ENCODE measurements at regions not wholly inside any gene's neighbourhood (a gene's known extent, or its start where the extent isn't known, plus 50 kb on each side); places are given as distances from the start of the nearest gene placed in this dataset.

- no peak for TF ChIP-seq GATA2 (IDR thresholded peaks at IDR 0.05; ENCODE audit: low read depth, low read length)
- TF ChIP-seq GATA3 (IDR thresholded peaks at IDR 0.05; ENCODE audit: low read depth, low read length) = no peak
These were observed 1080.9 kb downstream of the SLITRK5 start for GRCh38 chr13:88752041-88752440.

DNA sequence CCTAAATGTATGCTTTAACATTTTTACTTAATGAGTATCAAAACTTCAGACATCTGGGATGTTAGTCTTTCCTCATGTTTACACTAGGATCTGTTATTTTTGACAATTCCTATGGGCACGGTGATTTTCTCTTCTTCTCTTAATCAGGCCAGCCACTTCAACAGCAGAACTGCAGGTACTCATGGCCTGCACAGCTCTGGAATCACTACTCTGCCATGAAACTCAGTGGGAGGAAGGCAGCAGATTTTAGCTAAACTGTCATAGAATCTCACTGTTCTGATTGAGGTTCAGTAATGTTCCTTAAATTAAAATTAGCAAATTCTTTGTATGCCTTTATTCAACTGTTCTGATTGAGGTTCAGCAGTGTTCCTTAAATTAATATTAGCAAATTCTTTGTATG, 1083.0 kb downstream of the SLITRK5 start:
- TF ChIP-seq GATA2 (IDR thresholded peaks at IDR 0.05; ENCODE audit: low read depth, low read length) (no peak), GATA3 (IDR thresholded peaks at IDR 0.05; ENCODE audit: low read depth, low read length) (no peak)

GRCh38 chr13:88761145-88761544, 1090.0 kb downstream of the SLITRK5 start:
- TF ChIP-seq GATA3 (IDR thresholded peaks at IDR 0.05; ENCODE audit: low read depth, low read length) (no peak), GATA2 (IDR thresholded peaks at IDR 0.05; ENCODE audit: low read depth, low read length) (no peak)

DNA sequence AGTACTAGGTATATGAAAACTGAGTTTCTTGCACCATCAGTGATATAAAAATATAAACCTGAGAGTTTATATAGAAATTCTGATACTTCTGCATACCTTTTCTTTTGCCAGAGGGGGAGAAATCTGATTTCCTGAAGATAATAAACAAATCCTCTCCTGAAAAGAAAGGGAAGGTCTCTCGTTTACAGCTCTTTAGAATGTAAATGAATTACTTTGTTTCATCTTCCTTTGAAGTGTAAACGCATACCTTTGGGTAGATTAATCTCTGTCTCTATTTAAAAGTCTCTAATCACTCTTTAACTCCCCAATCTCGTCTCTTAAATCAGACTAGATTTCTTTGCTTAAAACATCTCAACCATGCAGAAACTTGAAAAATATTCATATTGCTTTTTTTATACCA, 1092.9 kb downstream of the SLITRK5 start:
- TF ChIP-seq GATA2 (IDR thresholded peaks at IDR 0.05; ENCODE audit: low read depth, low read length) (no peak), GATA3 (IDR thresholded peaks at IDR 0.05; ENCODE audit: low read depth, low read length) (no peak)

DNA sequence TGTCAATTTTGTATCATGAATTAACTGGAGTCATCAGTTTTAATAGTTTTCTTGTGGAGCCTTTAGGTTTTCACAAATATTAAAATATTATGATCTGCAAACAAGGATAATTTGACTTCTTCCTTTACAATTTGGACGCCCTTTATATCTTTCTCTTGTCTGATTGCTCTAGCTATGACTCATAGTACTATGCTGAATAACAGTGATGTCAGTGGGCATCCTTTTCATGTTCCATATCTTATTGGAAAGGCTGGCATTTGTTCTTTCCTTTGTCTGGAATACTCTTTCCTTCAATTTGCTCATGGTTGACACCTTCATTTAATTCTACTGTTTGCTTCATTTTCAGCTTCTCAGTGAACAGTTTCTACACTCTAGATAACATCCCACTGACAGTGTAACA, 1129.3 kb downstream of the SLITRK5 start:
- TF ChIP-seq GATA2 (IDR thresholded peaks at IDR 0.05; ENCODE audit: low read depth, low read length) (no peak), GATA3 (IDR thresholded peaks at IDR 0.05; ENCODE audit: low read depth, low read length) (no peak)

GRCh38 chr13:88801361-88801760, 1130.2 kb downstream of the SLITRK5 start:
- TF ChIP-seq GATA3 (IDR thresholded peaks at IDR 0.05; ENCODE audit: low read depth, low read length) = no peak
- TF ChIP-seq GATA2 (IDR thresholded peaks at IDR 0.05; ENCODE audit: low read depth, low read length) = no peak

GRCh38 chr13:88802886-88803285, 1131.7 kb downstream of the SLITRK5 start:
- TF ChIP-seq GATA2 (IDR thresholded peaks at IDR 0.05; ENCODE audit: low read depth, low read length) = no peak
- no peak for TF ChIP-seq GATA3 (IDR thresholded peaks at IDR 0.05; ENCODE audit: low read depth, low read length)

DNA sequence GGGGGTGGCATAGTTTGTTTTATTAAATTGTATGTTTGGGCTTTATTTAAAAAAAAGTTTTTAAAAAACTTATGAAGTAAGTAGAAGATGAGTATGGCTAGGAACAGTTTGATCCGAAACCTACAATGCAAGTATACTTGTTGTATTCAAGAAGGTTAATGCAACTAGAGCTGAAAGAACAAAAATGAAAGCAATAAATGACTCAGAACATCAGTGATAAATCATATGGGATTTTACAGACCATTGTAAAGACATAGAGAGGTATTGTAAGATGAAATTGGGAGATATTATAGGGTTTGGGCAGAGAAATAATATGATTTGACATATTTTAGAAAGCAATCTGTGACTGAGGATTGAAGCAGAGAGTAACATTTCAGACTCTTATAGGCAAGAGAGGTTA, 1135.3 kb downstream of the SLITRK5 start:
- TF ChIP-seq GATA3 (IDR thresholded peaks at IDR 0.05; ENCODE audit: low read depth, low read length) (no peak), GATA2 (IDR thresholded peaks at IDR 0.05; ENCODE audit: low read depth, low read length) (no peak)

GRCh38 chr13:88817560-88817959, 1146.4 kb downstream of the SLITRK5 start:
- TF ChIP-seq GATA3 (IDR thresholded peaks at IDR 0.05; ENCODE audit: low read depth, low read length) (no peak), GATA2 (IDR thresholded peaks at IDR 0.05; ENCODE audit: low read depth, low read length) (no peak)

DNA sequence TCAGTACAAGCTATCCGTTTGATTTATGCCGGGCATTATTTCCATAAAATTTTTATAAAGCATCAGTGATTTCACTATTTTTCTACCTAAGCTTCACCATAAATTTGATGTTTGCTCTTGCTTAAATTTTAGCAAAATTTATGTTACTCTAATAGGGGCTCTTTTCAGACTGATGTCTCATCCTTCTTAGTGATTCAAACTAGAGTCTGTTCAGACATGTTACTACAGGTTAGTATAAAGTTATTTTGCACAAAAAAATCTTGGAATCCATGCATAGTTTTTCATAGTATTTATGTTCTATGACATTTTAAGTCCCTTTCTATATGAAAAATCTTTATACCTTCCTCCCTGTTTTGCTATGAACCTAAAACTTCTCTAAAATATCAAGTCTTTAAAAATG, 1151.9 kb downstream of the SLITRK5 start:
- TF ChIP-seq GATA2 (IDR thresholded peaks at IDR 0.05; ENCODE audit: low read depth, low read length) (no peak), GATA3 (IDR thresholded peaks at IDR 0.05; ENCODE audit: low read depth, low read length) (no peak)

- TF ChIP-seq GATA3 (IDR thresholded peaks at IDR 0.05; ENCODE audit: low read depth, low read length) = no peak
- no peak for TF ChIP-seq GATA2 (IDR thresholded peaks at IDR 0.05; ENCODE audit: low read depth, low read length)
These were observed 1153.0 kb downstream of the SLITRK5 start for GRCh38 chr13:88824218-88824617.

- TF ChIP-seq GATA2 (IDR thresholded peaks at IDR 0.05; ENCODE audit: low read depth, low read length) (no peak), GATA3 (IDR thresholded peaks at IDR 0.05; ENCODE audit: low read depth, low read length) (no peak)
These were observed 1168.9 kb downstream of the SLITRK5 start for GRCh38 chr13:88840085-88840484.

DNA sequence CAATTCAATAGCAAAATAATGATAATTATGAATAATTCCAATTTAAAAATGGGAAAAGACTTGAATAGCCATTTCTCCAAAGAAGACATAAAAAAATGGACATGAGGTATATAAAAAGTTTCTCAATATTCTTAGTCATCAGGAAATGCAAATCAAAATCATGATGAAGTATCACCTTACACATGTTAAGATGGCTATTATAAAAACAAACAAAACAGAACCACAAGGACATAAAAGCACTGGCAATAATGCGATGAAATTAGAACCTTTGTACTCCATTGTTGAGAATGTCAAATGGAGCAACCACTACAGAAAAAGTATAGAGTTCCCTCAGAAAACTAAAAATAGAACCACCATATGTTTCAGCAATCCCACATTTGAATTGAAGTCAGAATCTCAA, 1186.1 kb downstream of the SLITRK5 start:
- no peak for TF ChIP-seq GATA2 (IDR thresholded peaks at IDR 0.05; ENCODE audit: low read depth, low read length)
- no peak for TF ChIP-seq GATA3 (IDR thresholded peaks at IDR 0.05; ENCODE audit: low read depth, low read length)

DNA sequence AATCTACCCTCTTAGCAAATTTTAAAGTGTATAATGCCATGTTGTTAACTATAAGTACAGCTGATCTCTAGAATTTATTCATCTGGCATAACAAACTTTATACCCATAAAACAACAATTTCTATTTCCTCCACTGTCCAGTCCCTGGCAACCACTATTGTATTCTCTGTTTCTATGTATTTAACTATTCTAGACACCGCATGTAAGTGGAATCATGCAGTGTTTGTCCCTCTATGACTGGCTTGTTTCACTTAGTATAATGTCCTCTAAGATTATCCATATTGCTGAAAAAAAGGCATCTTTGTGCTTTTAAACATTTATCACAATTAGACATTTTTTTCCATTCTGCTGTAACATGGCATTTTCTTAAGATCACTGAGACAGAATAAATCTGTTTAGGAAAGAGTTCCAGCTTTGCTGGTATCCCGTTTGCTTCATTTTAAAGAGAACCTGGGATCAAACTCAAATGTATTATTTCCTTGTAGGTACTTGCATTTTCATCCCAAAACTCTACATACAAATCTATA, 1191.0 kb downstream of the SLITRK5 start:
- TF ChIP-seq GATA3 (IDR thresholded peaks at IDR 0.05; ENCODE audit: low read depth, low read length) (no peak), GATA2 (IDR thresholded peaks at IDR 0.05; ENCODE audit: low read depth, low read length) (no peak)

- TF ChIP-seq GATA2 (IDR thresholded peaks at IDR 0.05; ENCODE audit: low read depth, low read length) = no peak
- TF ChIP-seq GATA3 (IDR thresholded peaks at IDR 0.05; ENCODE audit: low read depth, low read length) = no peak
These were observed 1191.9 kb downstream of the SLITRK5 start for GRCh38 chr13:88863116-88863515.

DNA sequence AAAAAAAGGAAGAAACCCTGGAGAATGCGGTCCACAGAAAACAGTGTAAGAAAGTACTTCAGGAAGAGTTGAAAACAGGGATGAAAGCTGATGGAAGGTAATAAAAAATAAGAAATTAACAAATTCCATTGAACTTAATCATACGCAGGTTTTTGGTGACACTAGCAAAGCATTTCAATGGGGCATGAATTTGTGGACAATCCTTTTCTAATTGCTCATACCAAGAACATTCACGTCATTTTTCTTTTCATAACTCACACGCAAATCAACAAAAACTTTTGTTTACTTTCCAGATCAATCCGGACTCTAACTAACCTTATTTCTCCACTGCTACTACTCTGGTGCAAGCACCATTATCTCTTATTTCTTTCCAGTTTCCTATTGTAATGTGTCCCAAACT, 1195.0 kb downstream of the SLITRK5 start:
- TF ChIP-seq GATA2 (IDR thresholded peaks at IDR 0.05; ENCODE audit: low read depth, low read length) (no peak), GATA3 (IDR thresholded peaks at IDR 0.05; ENCODE audit: low read depth, low read length) (no peak)

All from SH-SY5Y (cell line).